Fibroblast of skin of left quadriceps (primary cell): ENCODE measurements at regions not wholly inside any gene's neighbourhood (a gene's known extent, or its start where the extent isn't known, plus 50 kb on each side); places are given as distances from the start of the nearest gene placed in this dataset.

Source experiments
- DNase-seq, 2 experiments: peaks; one replicate each; pipeline ENCODE4 v3.0.0-alpha.2; 2013; ENCODE audit warnings: low read depth in 2 of 2

- peak; percentile 33 to 36 for DNase-seq
These were observed 58.5 kb downstream of the PSMG1 start for GRCh38 chr21:39124681-39125251.

- DNase-seq: no peak
These were observed 59.9 kb downstream of the PSMG1 start for GRCh38 chr21:39123375-39123774.

GRCh38 chr21:39121600-39122355 is 61.5 kb downstream of the PSMG1 start:
- DNase-seq: no peak

GRCh38 chr21:39120876-39121599 is 62.2 kb downstream of the PSMG1 start:
- DNase-seq: no peak

- no peak for DNase-seq
These were observed 63.4 kb downstream of the PSMG1 start for GRCh38 chr21:39119891-39120290.

GRCh38 chr21:39118604-39119215 is 64.5 kb downstream of the PSMG1 start:
- DNase-seq: no peak

- no peak for DNase-seq
These were observed 65.2 kb downstream of the PSMG1 start for GRCh38 chr21:39118061-39118460.

- no peak for DNase-seq
These were observed 65.7 kb downstream of the PSMG1 start for GRCh38 chr21:39117440-39117970.

GRCh38 chr21:39116761-39117439 is 66.4 kb downstream of the PSMG1 start:
- no peak for DNase-seq

GRCh38 chr21:39115576-39116235 is 67.5 kb downstream of the PSMG1 start:
- peak; percentile 30 to 33 for DNase-seq

- DNase-seq: peak; percentile 28 to 35
These were observed 68.2 kb downstream of the PSMG1 start for GRCh38 chr21:39114871-39115575.

GRCh38 chr21:39111931-39112550 is 71.2 kb downstream of the PSMG1 start:
- DNase-seq: no peak

- DNase-seq: no peak
These were observed 72.8 kb downstream of the PSMG1 start for GRCh38 chr21:39110431-39110830.

- no peak for DNase-seq
These were observed 73.5 kb downstream of the PSMG1 start for GRCh38 chr21:39109596-39110210.

- no peak for DNase-seq
These were observed 74.1 kb downstream of the PSMG1 start for GRCh38 chr21:39109163-39109530.

- DNase-seq: no peak
These were observed 74.7 kb downstream of the PSMG1 start for GRCh38 chr21:39108291-39109162.

GRCh38 chr21:39107739-39108138 is 75.5 kb downstream of the PSMG1 start:
- DNase-seq: no peak

GRCh38 chr21:39106881-39107462 is 76.3 kb downstream of the PSMG1 start:
- no peak for DNase-seq
